PFSK-1 (cell line): ENCODE measurements at regions not wholly inside any gene's neighbourhood (a gene's known extent, or its start where the extent isn't known, plus 50 kb on each side); places are given as distances from the start of the nearest gene placed in this dataset.

ENCODE experiments used
- FOXP2 ChIP-seq: optimal IDR thresholded peaks from 2 replicates; pipeline ENCODE3; 2011; ENCODE audit warnings: borderline replicate concordance, control low read depth, inconsistent platforms; ENCODE audit not compliant: insufficient read depth; ENCODE audit errors: extremely low read length, extremely low read depth
- POLR2AphosphoS5 ChIP-seq: IDR thresholded peaks from 2 replicates; pipeline ENCODE4 v1.6.1; 2012; ENCODE audit warnings: low read depth, mild to moderate bottlenecking, control low read depth, low read length, moderate library complexity
- SIN3A ChIP-seq: IDR thresholded peaks from 2 replicates; pipeline ENCODE4 v1.6.1; 2012; ENCODE audit warnings: mild to moderate bottlenecking, low read length, moderate library complexity, borderline replicate concordance; ENCODE audit not compliant: insufficient read depth
- TAF1 ChIP-seq: IDR thresholded peaks from 2 replicates; pipeline ENCODE4 v1.6.1; 2012; ENCODE audit warnings: low read length, control low read depth, borderline replicate concordance; ENCODE audit not compliant: insufficient read depth
- TF ChIP-seq, protein P1 (sequence below), 2 experiments: IDR thresholded peaks; 2 replicates each; pipeline versions ENCODE4 v1.6.1 to v1.8.0; 2011 to 2012; ENCODE audit warnings: low read depth in 2 of 2, low read length in 2 of 2, control low read depth in 1 of 2, inconsistent platforms in 1 of 2, mild to moderate bottlenecking in 1 of 2, moderate library complexity in 1 of 2; ENCODE audit not compliant: insufficient read depth in 1 of 2

DNA sequence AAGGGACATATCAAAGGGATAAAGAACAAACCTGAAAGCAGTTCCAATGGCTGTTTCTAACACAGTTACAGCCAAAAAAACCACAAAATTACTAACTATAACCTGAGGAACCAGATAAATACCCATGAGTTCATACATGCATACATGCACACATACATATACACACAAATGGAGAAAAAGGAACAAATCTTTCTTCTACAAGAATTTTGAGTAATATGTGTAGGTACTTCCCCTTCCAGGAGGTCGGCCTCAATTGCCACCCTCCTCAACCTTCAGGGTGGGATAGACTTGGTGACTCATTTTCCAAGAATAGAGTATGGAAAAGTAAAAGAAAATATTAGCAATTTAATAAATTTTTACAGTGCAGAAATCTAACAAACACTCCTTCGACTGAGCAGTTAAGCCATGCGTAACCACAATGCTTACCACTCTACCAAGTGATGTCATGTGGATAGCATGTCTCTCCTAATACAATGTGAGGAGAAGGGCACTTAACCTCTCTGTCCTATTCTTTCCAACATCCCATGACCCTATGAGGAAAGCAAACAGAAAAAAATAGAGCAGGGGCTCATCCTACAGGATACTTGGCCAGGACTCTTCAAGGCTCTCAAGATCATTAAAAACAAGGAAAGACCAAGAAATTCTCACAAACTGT is 243.0 kb upstream of the RUNX1 start:
- no peak for TF ChIP-seq SIN3A
- no peak for TF ChIP-seq TAF1
- no peak for TF ChIP-seq POLR2AphosphoS5
- no peak for TF ChIP-seq FOXP2
- TF ChIP-seq, protein P1, sequence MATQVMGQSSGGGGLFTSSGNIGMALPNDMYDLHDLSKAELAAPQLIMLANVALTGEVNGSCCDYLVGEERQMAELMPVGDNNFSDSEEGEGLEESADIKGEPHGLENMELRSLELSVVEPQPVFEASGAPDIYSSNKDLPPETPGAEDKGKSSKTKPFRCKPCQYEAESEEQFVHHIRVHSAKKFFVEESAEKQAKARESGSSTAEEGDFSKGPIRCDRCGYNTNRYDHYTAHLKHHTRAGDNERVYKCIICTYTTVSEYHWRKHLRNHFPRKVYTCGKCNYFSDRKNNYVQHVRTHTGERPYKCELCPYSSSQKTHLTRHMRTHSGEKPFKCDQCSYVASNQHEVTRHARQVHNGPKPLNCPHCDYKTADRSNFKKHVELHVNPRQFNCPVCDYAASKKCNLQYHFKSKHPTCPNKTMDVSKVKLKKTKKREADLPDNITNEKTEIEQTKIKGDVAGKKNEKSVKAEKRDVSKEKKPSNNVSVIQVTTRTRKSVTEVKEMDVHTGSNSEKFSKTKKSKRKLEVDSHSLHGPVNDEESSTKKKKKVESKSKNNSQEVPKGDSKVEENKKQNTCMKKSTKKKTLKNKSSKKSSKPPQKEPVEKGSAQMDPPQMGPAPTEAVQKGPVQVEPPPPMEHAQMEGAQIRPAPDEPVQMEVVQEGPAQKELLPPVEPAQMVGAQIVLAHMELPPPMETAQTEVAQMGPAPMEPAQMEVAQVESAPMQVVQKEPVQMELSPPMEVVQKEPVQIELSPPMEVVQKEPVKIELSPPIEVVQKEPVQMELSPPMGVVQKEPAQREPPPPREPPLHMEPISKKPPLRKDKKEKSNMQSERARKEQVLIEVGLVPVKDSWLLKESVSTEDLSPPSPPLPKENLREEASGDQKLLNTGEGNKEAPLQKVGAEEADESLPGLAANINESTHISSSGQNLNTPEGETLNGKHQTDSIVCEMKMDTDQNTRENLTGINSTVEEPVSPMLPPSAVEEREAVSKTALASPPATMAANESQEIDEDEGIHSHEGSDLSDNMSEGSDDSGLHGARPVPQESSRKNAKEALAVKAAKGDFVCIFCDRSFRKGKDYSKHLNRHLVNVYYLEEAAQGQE (IDR thresholded peaks at IDR 0.05; ENCODE audit: insufficient read depth in 1 of 2, low read depth in 2 of 2, low read length in 2 of 2) = no peak

GRCh38 chr21:35291034-35291433 is 241.9 kb upstream of the RUNX1 start:
- TF ChIP-seq TAF1 = no peak

DNA sequence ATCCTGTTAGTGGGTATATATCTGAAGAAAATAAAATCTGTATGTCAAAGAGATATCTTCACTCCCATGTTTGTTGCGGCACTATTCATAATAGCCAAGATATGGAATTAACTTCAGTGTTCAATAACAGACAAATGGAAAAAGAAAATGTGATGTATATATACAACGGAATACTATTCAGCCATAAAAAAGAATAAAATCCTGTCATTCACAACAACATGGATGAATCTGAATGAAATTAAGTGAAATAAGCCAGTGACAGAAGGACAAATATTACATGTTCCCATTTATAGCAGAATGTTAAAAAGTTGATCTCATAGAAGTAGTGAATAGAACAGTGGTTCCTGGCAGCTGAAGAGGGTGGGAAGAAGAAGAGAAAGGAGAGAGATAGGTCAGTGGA is 239.1 kb upstream of the RUNX1 start:
- TF ChIP-seq FOXP2 (no peak), SIN3A (no peak), POLR2AphosphoS5 (no peak), TAF1 (no peak)
- TF ChIP-seq, protein P1 (IDR thresholded peaks at IDR 0.05; ENCODE audit: insufficient read depth in 1 of 2, low read depth in 2 of 2, low read length in 2 of 2) = no peak

DNA sequence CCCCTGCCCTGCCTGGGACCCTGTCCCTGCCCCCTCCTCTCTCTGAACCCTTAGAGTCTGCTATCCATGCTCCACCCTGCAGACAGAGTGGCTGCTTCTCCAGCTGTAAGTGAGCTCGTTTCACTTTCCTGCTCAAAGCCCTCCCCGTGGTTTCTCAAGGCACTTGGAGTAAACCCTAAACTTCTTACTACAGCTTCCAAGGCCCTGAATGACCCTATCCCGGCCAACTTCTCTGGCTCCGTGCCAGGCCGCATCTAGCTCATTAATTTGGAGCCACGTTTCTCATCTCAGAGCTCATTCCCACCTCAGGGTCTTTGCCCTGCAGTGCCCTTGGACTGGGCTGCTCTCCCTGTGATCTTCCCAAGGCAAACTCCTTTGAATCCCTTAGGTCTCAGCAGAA is 235.1 kb upstream of the RUNX1 start:
- TF ChIP-seq, protein P1 (IDR thresholded peaks at IDR 0.05; ENCODE audit: insufficient read depth in 1 of 2, low read depth in 2 of 2, low read length in 2 of 2) = no peak
- no peak for TF ChIP-seq TAF1
- TF ChIP-seq SIN3A = no peak

GRCh38 chr21:35282944-35283343 is 233.8 kb upstream of the RUNX1 start:
- TF ChIP-seq, protein P1 (IDR thresholded peaks at IDR 0.05; ENCODE audit: insufficient read depth in 1 of 2, low read depth in 2 of 2, low read length in 2 of 2) = no peak
- TF ChIP-seq SIN3A = no peak
- no peak for TF ChIP-seq POLR2AphosphoS5
- no peak for TF ChIP-seq TAF1
- TF ChIP-seq FOXP2 = no peak
